Mesendoderm (in vitro differentiated cells): ENCODE measurements at regions not wholly inside any gene's neighbourhood (a gene's known extent, or its start where the extent isn't known, plus 50 kb on each side); places are given as distances from the start of the nearest gene placed in this dataset.
"Not testable (repeated sequence)": the region's sequence is repeated elsewhere in the genome, so short reads cannot be mapped to it uniquely, and the experiment has no call there.

Experiments used
- DNase-seq: peaks from one replicate; pipeline ENCODE4 v3.0.0; 2013
- H2AK5ac ChIP-seq: 2 replicates; pipeline ENCODE4 v1.6.1; 2013; ENCODE audit warnings: low read length, inconsistent platforms
- H2BK120ac ChIP-seq: 2 replicates; pipeline ENCODE4 v1.6.1; 2013; ENCODE audit warnings: low read depth, mild to moderate bottlenecking, low read length, moderate library complexity, mixed read lengths
- H2BK15ac ChIP-seq: replicated peaks from 2 replicates; pipeline ENCODE4 v1.6.1; 2013; ENCODE audit warnings: low read depth, mild to moderate bottlenecking, moderate library complexity
- H2BK5ac ChIP-seq: 2 replicates; pipeline ENCODE4 v1.6.1; 2013; ENCODE audit warnings: low read length, inconsistent platforms
- H3K18ac ChIP-seq: 2 replicates; pipeline ENCODE4 v1.6.1; 2013; ENCODE audit warnings: mild to moderate bottlenecking, low read length, mixed read lengths
- H3K23ac ChIP-seq: one replicate; pipeline ENCODE4 v1.6.1; 2013; ENCODE audit warnings: low read length
- H3K27ac ChIP-seq: 2 replicates; pipeline ENCODE4 v1.5.1; 2013; ENCODE audit warnings: low read depth, mild to moderate bottlenecking, inconsistent platforms, low read length, moderate library complexity
- H3K27me3 ChIP-seq: 2 replicates; pipeline ENCODE4 v1.6.1; 2013; ENCODE audit warnings: low read length, control low read depth, mild to moderate bottlenecking, inconsistent platforms; ENCODE audit not compliant: insufficient read depth, poor library complexity
- H3K36me3 ChIP-seq: 2 replicates; pipeline ENCODE4 v1.6.1; 2013; ENCODE audit warnings: low read length, inconsistent platforms; ENCODE audit not compliant: control insufficient read depth, insufficient read depth
- H3K4ac ChIP-seq: one replicate; pipeline ENCODE4 v1.6.1; 2013; ENCODE audit warnings: low read depth, mild to moderate bottlenecking, low read length, moderate library complexity
- H3K4me1 ChIP-seq: 2 replicates; pipeline ENCODE4 v1.6.1; 2013; ENCODE audit warnings: low read depth, low read length, inconsistent platforms; ENCODE audit not compliant: control insufficient read depth
- H3K4me2 ChIP-seq: 2 replicates; pipeline ENCODE4 v1.6.1; 2013; ENCODE audit warnings: low read length
- H3K4me3 ChIP-seq: 2 replicates; pipeline ENCODE4 v1.5.1; 2013; ENCODE audit warnings: mild to moderate bottlenecking, low read length
- H3K56ac ChIP-seq: one replicate; pipeline ENCODE4 v1.6.1; 2013; ENCODE audit warnings: low read length
- H3K79me1 ChIP-seq: 2 replicates; pipeline ENCODE4 v1.6.1; 2013; ENCODE audit warnings: low read length, inconsistent platforms
- H3K79me2 ChIP-seq: 2 replicates; pipeline ENCODE4 v1.6.1; 2013; ENCODE audit warnings: mild to moderate bottlenecking, low read length; ENCODE audit not compliant: control insufficient read depth, insufficient read depth
- H3K9ac ChIP-seq: 2 replicates; pipeline ENCODE4 v1.6.1; 2013; ENCODE audit warnings: low read length, inconsistent platforms
- H4K5ac ChIP-seq: one replicate; pipeline ENCODE4 v1.6.1; 2013; ENCODE audit warnings: low read length
- H4K8ac ChIP-seq: one replicate; pipeline ENCODE4 v1.6.1; 2013; ENCODE audit warnings: low read depth, mild to moderate bottlenecking, control low read depth, low read length, moderate library complexity
- WGBS: extraction: QIAGEN DNeasy Blood & Tissue Kit; methylation state at CpG from one replicate; pipeline ENCODE4 v1.1.7; 2013; ENCODE audit warnings: low lambda C conversion rate, missing lambda C conversion rate; ENCODE audit not compliant: insufficient coverage; ENCODE audit errors: extremely low coverage; 5-methylcytosine and 5-hydroxymethylcytosine counted together

DNA sequence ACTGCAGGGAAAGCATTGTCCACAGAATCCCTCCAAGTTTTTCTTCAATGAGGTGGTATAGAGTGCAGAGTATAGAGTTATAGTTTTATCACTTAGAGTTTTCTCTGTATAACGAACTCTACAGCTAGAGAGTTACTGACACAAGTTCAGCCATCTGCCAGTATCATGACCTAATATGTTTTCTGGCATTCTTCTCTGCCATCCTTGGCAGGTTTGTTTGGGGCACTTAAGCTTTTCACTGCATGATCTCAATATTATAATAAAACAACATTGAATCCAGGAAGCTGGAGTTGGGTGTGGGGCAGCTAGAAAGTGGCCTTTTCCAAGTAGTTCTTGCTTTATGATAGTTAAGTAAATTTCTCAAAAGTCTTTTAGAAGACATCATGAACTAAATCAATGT, 743.5 kb upstream of the ARPP21 start:
- H2BK15ac ChIP-seq, result no peak overlapping the region
- H2BK120ac ChIP-seq, result no peak overlapping the region
- no peaks in the 10 kb centered on the region for H3K79me1 ChIP-seq
- no CpG with 5 or more reads among the region's 1 CpG for WGBS
- H3K27me3 ChIP-seq, result no peaks in the 10 kb centered on the region
- H3K4ac ChIP-seq, result no peak overlapping the region
- no peak for DNase-seq
- H3K4me2 ChIP-seq, result no peak overlapping the region
- no peaks in the 10 kb centered on the region for H3K79me2 ChIP-seq
- no peak overlapping the region for H3K18ac ChIP-seq
- no peak overlapping the region for H4K5ac ChIP-seq
- no peak overlapping the region for H3K56ac ChIP-seq
- H2BK5ac ChIP-seq, result no peak overlapping the region
- H3K4me3 ChIP-seq, result no peak overlapping the region
- no peak overlapping the region for H3K9ac ChIP-seq
- H3K23ac ChIP-seq, result no peak overlapping the region
- H4K8ac ChIP-seq, result no peak overlapping the region
- no peaks in the 10 kb centered on the region for H3K4me1 ChIP-seq
- no peak overlapping the region for H2AK5ac ChIP-seq
- H3K27ac ChIP-seq, result no peak overlapping the region
- no peaks in the 10 kb centered on the region for H3K36me3 ChIP-seq

DNA sequence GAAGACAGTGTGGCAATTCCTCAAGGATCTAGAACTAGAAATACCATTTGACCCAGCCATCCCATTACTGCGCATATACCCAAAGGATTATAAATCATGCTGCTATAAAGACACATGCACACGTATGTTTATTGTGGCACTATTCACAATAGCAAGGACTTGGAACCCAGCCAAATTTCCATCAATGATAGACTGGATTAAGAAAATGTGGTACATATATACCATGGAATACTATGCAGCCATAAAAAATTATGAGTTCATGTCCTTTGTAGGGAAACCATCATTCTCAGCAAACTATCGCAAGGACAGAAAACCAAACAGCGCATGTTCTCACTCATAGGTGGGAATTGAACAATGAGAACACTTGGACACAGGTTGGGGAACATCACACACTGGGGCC, 729.6 kb upstream of the ARPP21 start:
- not testable (repeated sequence) for H2BK15ac ChIP-seq, H3K36me3 ChIP-seq, H3K79me1 ChIP-seq, H3K4ac ChIP-seq, DNase-seq, H3K4me2 ChIP-seq, H3K27me3 ChIP-seq, H4K5ac ChIP-seq, H4K8ac ChIP-seq, H2BK120ac ChIP-seq, H3K56ac ChIP-seq, H3K23ac ChIP-seq, H3K27ac ChIP-seq, H3K4me1 ChIP-seq, H2AK5ac ChIP-seq, H3K4me3 ChIP-seq, H3K79me2 ChIP-seq, H3K9ac ChIP-seq, H3K18ac ChIP-seq, H2BK5ac ChIP-seq
- no CpG with 5 or more reads among the region's 4 CpGs for WGBS

DNA sequence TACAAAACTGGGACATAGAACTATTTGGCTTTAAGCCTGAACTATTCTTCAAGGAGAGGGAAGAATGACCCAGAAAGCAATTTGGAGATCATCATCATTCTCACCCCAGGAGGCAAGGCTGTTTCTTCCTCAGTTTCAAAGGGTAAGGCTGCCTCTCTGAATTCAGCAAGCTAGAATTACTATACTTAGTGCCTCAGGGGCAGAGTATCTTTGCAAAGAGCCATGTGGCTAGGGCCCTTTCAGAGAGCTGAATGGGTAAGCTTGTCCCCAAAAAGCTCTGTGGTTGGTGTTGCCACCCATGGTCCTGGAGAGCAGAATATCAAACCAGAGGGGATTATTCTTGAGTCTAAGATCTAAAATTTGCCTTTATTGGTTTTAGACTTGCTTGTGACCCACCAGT, 720.3 kb upstream of the ARPP21 start:
- Histone ChIP-seq H3K27ac (no peak overlapping the region), H3K79me2 (no peaks in the 10 kb centered on the region), H3K27me3 (no peaks in the 10 kb centered on the region), H2BK5ac (no peak overlapping the region), H2BK15ac (no peak overlapping the region), H3K23ac (no peak overlapping the region), H3K4me1 (no peaks in the 10 kb centered on the region), H3K9ac (no peak overlapping the region), H3K4ac (no peak overlapping the region), H2AK5ac (no peak overlapping the region), H4K8ac (no peak overlapping the region), H3K4me2 (no peak overlapping the region), H2BK120ac (no peak overlapping the region), H3K79me1 (no peaks in the 10 kb centered on the region), H3K36me3 (no peaks in the 10 kb centered on the region), H4K5ac (no peak overlapping the region), H3K56ac (no peak overlapping the region), H3K4me3 (no peak overlapping the region), H3K18ac (no peak overlapping the region)
- no peak for DNase-seq

DNA sequence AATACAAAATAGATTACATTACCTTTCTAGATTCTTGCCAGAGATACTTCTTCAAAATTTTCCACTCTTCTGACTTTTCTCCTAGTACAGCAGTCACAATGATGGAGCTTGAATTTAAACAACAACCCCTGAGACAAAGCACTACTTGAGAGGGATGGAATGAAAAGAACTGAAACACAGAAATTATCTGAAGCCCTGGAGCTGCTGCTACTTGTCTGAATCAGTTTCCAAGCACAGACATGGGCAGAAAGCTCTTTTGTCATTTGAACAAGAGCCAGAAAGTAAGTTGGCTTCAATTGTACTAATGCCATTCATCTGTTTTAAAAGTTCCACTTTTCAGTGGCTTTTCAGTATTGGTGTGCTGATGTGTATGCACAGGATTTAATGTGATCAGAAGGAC, 718.5 kb upstream of the ARPP21 start:
- H3K56ac ChIP-seq, result no peak overlapping the region
- no peaks in the 10 kb centered on the region for H3K79me2 ChIP-seq
- H3K9ac ChIP-seq, result no peak overlapping the region
- H3K27ac ChIP-seq, result no peak overlapping the region
- H3K79me1 ChIP-seq, result no peaks in the 10 kb centered on the region
- DNase-seq, result no peak
- H2AK5ac ChIP-seq, result no peak overlapping the region
- no peak overlapping the region for H4K5ac ChIP-seq
- H3K4me3 ChIP-seq, result no peak overlapping the region
- H3K23ac ChIP-seq, result no peak overlapping the region
- no peak overlapping the region for H2BK15ac ChIP-seq
- H3K18ac ChIP-seq, result no peak overlapping the region
- no peak overlapping the region for H2BK120ac ChIP-seq
- no peak overlapping the region for H4K8ac ChIP-seq
- no peak overlapping the region for H2BK5ac ChIP-seq
- no peaks in the 10 kb centered on the region for H3K27me3 ChIP-seq
- H3K4me1 ChIP-seq, result no peaks in the 10 kb centered on the region
- no peak overlapping the region for H3K4ac ChIP-seq
- no peak overlapping the region for H3K4me2 ChIP-seq
- no peaks in the 10 kb centered on the region for H3K36me3 ChIP-seq

GRCh38 chr3:34924961-34925360, 714.4 kb upstream of the ARPP21 start:
- Histone ChIP-seq H3K56ac (no peak overlapping the region), H4K5ac (no peak overlapping the region), H3K79me2 (no peaks in the 10 kb centered on the region), H2BK15ac (no peak overlapping the region), H3K79me1 (no peaks in the 10 kb centered on the region), H3K4ac (no peak overlapping the region), H3K27ac (no peak overlapping the region), H3K4me2 (no peak overlapping the region), H2BK5ac (no peak overlapping the region), H3K4me3 (no peak overlapping the region), H4K8ac (no peak overlapping the region), H3K27me3 (no peaks in the 10 kb centered on the region), H3K18ac (no peak overlapping the region), H3K9ac (no peak overlapping the region), H3K4me1 (no peaks in the 10 kb centered on the region), H3K23ac (no peak overlapping the region), H3K36me3 (no peaks in the 10 kb centered on the region), H2BK120ac (no peak overlapping the region), H2AK5ac (no peak overlapping the region)
- no peak for DNase-seq
- no CpG with 5 or more reads among the region's 2 CpGs for WGBS

GRCh38 chr3:34925851-34926250, 713.5 kb upstream of the ARPP21 start:
- H3K9ac ChIP-seq, result no peak overlapping the region
- no peak overlapping the region for H4K5ac ChIP-seq
- no CpG with 5 or more reads among the region's 1 CpG for WGBS
- H3K4me1 ChIP-seq, result no peaks in the 10 kb centered on the region
- DNase-seq, result no peak
- H3K4me2 ChIP-seq, result no peak overlapping the region
- no peak overlapping the region for H4K8ac ChIP-seq
- no peak overlapping the region for H2BK15ac ChIP-seq
- H2BK120ac ChIP-seq, result no peak overlapping the region
- no peak overlapping the region for H3K23ac ChIP-seq
- no peak overlapping the region for H3K18ac ChIP-seq
- no peak overlapping the region for H3K27ac ChIP-seq
- H3K27me3 ChIP-seq, result no peaks in the 10 kb centered on the region
- no peak overlapping the region for H2BK5ac ChIP-seq
- H3K4me3 ChIP-seq, result no peak overlapping the region
- H3K79me1 ChIP-seq, result no peaks in the 10 kb centered on the region
- H3K36me3 ChIP-seq, result no peaks in the 10 kb centered on the region
- H3K79me2 ChIP-seq, result no peaks in the 10 kb centered on the region
- no peak overlapping the region for H2AK5ac ChIP-seq
- H3K56ac ChIP-seq, result no peak overlapping the region
- H3K4ac ChIP-seq, result no peak overlapping the region
